ENCODE measurements at regions not wholly inside any gene's neighbourhood (a gene's known extent, or its start where the extent isn't known, plus 50 kb on each side); places are given as distances from the start of the nearest gene placed in this dataset.

- TF ChIP-seq CTCF (IDR thresholded peaks at IDR 0.05), result no peak
- no peak for TF ChIP-seq EZH2 (IDR thresholded peaks at IDR 0.05; ENCODE audit: borderline replicate concordance, insufficient read depth, low read depth, low read length, poor library complexity, severe bottlenecking)
Measured at GRCh38 chr22:47446331-47446730, 683.9 kb downstream of the TBC1D22A start.
